Ovary (tissue), 3 donors: ENCODE measurements at regions not wholly inside any gene's neighbourhood (a gene's known extent, or its start where the extent isn't known, plus 50 kb on each side); places are given as distances from the start of the nearest gene placed in this dataset.

Experiments
- EP300 ChIP-seq: sonication (generic); formaldehyde crosslinking; IDR thresholded peaks from one replicate; pipeline ENCODE4 v1.6.1; 2017; ENCODE audit warnings: antibody characterized with exemption
- POLR2A ChIP-seq: fragments of 450-650 bp; IDR thresholded peaks from one replicate; pipeline ENCODE4 v1.6.1; 2017; ENCODE audit warnings: antibody characterized with exemption, mild to moderate bottlenecking, moderate library complexity
- TF ChIP-seq, protein P1 (sequence below), 3 donors: fragments of 450-650 bp in 2 of 3; fragments of 200-600 bp in 1 of 3; IDR thresholded peaks; one replicate each; pipeline versions ENCODE4 v1.5.1 to v1.8.0; 2016 to 2022; ENCODE audit warnings: antibody characterized with exemption in 3 of 3, mild to moderate bottlenecking in 1 of 3
- donor health status: DM: no; HTN: no; CAD: no.

- TF ChIP-seq, protein P1, sequence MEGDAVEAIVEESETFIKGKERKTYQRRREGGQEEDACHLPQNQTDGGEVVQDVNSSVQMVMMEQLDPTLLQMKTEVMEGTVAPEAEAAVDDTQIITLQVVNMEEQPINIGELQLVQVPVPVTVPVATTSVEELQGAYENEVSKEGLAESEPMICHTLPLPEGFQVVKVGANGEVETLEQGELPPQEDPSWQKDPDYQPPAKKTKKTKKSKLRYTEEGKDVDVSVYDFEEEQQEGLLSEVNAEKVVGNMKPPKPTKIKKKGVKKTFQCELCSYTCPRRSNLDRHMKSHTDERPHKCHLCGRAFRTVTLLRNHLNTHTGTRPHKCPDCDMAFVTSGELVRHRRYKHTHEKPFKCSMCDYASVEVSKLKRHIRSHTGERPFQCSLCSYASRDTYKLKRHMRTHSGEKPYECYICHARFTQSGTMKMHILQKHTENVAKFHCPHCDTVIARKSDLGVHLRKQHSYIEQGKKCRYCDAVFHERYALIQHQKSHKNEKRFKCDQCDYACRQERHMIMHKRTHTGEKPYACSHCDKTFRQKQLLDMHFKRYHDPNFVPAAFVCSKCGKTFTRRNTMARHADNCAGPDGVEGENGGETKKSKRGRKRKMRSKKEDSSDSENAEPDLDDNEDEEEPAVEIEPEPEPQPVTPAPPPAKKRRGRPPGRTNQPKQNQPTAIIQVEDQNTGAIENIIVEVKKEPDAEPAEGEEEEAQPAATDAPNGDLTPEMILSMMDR (IDR thresholded peaks at IDR 0.05), result no peak
- no peak for TF ChIP-seq EP300
- no peak for TF ChIP-seq POLR2A
These were observed 387.7 kb upstream of the TEX13C start for GRCh38 chrX:124931958-124932357.
